Gastroesophageal sphincter (tissue), 4 donors: ENCODE measurements at regions not wholly inside any gene's neighbourhood (a gene's known extent, or its start where the extent isn't known, plus 50 kb on each side); places are given as distances from the start of the nearest gene placed in this dataset.
A peak's percentile ranks its signal among the peaks of the same experiment; 100 is the strongest.

ENCODE experiments used
- ATAC-seq: fragments of 150-250 bp; one replicate; pipeline ENCODE4 v1.9.1; 2016; ENCODE audit warnings: mild to moderate bottlenecking, moderate library complexity
- H3K27ac ChIP-seq, 4 donors: fragments of 200-600 bp; sonication (generic) in 3 of 4; 1 replicate in 3 of 4; 2 replicates in 1 of 4; pipeline ENCODE4 v1.5.1; 2016 to 2019
- H3K27me3 ChIP-seq: fragments of 200-600 bp; sonication (generic); one replicate; pipeline ENCODE4 v1.5.1; 2019
- H3K36me3 ChIP-seq, 2 donors: fragments of 200-600 bp; sonication (generic); one replicate each; pipeline ENCODE4 v1.5.1; 2019; ENCODE audit warnings: control low read depth in 1 of 2
- H3K4me1 ChIP-seq, 3 donors: fragments of 200-600 bp; sonication (generic); 1 replicate in 2 of 3; 2 replicates in 1 of 3; pipeline ENCODE4 v1.5.1; 2016 to 2019; ENCODE audit warnings: control low read depth in 2 of 3
- H3K4me3 ChIP-seq, 2 donors: fragments of 200-600 bp; sonication (generic); one replicate each; pipeline ENCODE4 v1.5.1; 2019; ENCODE audit warnings: mild to moderate bottlenecking in 1 of 2, moderate library complexity in 1 of 2
- H3K9me3 ChIP-seq, 3 donors: fragments of 200-600 bp; sonication (generic); one replicate each; pipeline ENCODE4 v1.5.1; 2017 to 2019; ENCODE audit warnings: control low read depth in 2 of 3
- EP300 ChIP-seq: sonication (generic); formaldehyde crosslinking; IDR thresholded peaks from one replicate; pipeline ENCODE4 v1.6.1; 2017; ENCODE audit warnings: antibody characterized with exemption, mild to moderate bottlenecking
- POLR2A ChIP-seq, 2 donors: fragments of 450-650 bp; IDR thresholded peaks; one replicate each; pipeline ENCODE4 v1.6.1; 2017; ENCODE audit warnings: antibody characterized with exemption in 2 of 2, mild to moderate bottlenecking in 2 of 2, moderate library complexity in 1 of 2
- POLR2AphosphoS5 ChIP-seq: sonication (generic); formaldehyde crosslinking; IDR thresholded peaks from one replicate; pipeline ENCODE4 v1.6.1; 2017; ENCODE audit warnings: antibody characterized with exemption
- WGBS, 2 donors: methylation state at CpG; one replicate each; pipeline ENCODE4 v1.1.5; 2018; ENCODE audit warnings: low coverage in 1 of 2; 5-methylcytosine and 5-hydroxymethylcytosine counted together
- TF ChIP-seq, protein P1 (sequence below), 4 experiments: fragments of 200-600 bp in 2 of 4; fragments of 450-650 bp in 2 of 4; sonication (generic) in 1 of 4; IDR thresholded peaks; one replicate each; pipeline ENCODE4 v1.5.1; 2017 to 2019; ENCODE audit warnings: antibody characterized with exemption in 4 of 4, mild to moderate bottlenecking in 2 of 4, moderate library complexity in 2 of 4

DNA sequence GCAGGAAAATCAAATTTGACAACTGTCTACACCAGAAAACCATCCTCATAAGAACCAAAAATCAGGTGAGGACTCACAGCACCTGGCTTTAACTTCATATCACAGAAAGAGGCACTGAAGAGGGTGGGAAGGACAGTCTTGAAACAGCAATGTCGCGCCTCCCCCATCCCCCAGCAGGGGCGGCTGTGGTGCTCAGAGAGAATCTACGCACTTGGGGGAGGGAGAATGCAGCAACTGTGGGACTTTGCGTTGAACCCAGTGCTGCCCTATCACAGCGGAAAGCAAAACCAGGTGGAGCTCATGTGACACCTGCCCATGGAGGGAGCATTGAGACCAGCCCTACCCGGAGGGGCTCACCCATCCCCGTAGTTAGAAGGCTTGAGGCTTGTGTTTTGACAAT, 191.8 kb downstream of the MSX2 start:
- no peaks in the 10 kb centered on the region for H3K36me3 ChIP-seq
- no peaks in the 10 kb centered on the region for H3K9me3 ChIP-seq
- no peak for TF ChIP-seq POLR2A (IDR thresholded peaks at IDR 0.05)
- TF ChIP-seq, protein P1, sequence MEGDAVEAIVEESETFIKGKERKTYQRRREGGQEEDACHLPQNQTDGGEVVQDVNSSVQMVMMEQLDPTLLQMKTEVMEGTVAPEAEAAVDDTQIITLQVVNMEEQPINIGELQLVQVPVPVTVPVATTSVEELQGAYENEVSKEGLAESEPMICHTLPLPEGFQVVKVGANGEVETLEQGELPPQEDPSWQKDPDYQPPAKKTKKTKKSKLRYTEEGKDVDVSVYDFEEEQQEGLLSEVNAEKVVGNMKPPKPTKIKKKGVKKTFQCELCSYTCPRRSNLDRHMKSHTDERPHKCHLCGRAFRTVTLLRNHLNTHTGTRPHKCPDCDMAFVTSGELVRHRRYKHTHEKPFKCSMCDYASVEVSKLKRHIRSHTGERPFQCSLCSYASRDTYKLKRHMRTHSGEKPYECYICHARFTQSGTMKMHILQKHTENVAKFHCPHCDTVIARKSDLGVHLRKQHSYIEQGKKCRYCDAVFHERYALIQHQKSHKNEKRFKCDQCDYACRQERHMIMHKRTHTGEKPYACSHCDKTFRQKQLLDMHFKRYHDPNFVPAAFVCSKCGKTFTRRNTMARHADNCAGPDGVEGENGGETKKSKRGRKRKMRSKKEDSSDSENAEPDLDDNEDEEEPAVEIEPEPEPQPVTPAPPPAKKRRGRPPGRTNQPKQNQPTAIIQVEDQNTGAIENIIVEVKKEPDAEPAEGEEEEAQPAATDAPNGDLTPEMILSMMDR (IDR thresholded peaks at IDR 0.05) = no peak
- TF ChIP-seq POLR2AphosphoS5 = no peak
- TF ChIP-seq EP300 = no peak
- H3K4me3 ChIP-seq = no peak overlapping the region
- H3K4me1 ChIP-seq = no peaks in the 10 kb centered on the region
- no peak for ATAC-seq
- no peak overlapping the region for H3K27ac ChIP-seq
- no peaks in the 10 kb centered on the region for H3K27me3 ChIP-seq
- WGBS, 2 donors = 88% methylated on average over 8 of the region's 8 CpGs; no CpG with 5 or more reads in 1 of the 2 donors

DNA sequence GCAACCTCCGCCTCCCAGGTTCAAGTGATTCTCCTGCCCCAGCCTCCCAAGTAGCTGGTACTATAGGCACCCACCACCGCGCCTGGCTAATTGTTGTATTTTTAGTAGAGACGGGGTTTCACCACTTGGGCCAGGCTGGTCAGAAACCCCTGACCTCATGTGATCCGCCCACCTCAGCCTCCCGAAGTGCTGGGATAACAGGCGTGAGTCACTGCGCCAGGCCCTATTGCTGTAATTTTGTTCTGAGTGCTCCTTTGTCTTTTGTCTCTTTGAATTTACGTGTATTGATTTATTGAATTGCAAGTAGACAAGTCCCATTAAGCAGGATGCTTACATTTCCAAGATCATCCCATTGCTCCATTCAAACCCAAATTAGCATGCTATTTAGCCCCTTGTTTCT, 186.7 kb downstream of the MSX2 start:
- ATAC-seq = no peak
- H3K4me1 ChIP-seq = peaks cover 0 to 5% (median 0%) of the 10 kb centered on the region in 3 donors
- H3K9me3 ChIP-seq = peaks cover 0 to 6% (median 0%) of the 10 kb centered on the region in 3 donors
- H3K36me3 ChIP-seq = no peaks in the 10 kb centered on the region
- no peak overlapping the region for H3K4me3 ChIP-seq
- peaks cover 4% of the 10 kb centered on the region for H3K27me3 ChIP-seq
- WGBS, 2 donors = 94 to 95% methylated on average over 4 to 6 of the region's 9 CpGs
- no peak overlapping the region for H3K27ac ChIP-seq
- no peak for TF ChIP-seq EP300
- TF ChIP-seq, protein P1 (IDR thresholded peaks at IDR 0.05) = no peak
- no peak for TF ChIP-seq POLR2AphosphoS5
- no peak for TF ChIP-seq POLR2A (IDR thresholded peaks at IDR 0.05)

DNA sequence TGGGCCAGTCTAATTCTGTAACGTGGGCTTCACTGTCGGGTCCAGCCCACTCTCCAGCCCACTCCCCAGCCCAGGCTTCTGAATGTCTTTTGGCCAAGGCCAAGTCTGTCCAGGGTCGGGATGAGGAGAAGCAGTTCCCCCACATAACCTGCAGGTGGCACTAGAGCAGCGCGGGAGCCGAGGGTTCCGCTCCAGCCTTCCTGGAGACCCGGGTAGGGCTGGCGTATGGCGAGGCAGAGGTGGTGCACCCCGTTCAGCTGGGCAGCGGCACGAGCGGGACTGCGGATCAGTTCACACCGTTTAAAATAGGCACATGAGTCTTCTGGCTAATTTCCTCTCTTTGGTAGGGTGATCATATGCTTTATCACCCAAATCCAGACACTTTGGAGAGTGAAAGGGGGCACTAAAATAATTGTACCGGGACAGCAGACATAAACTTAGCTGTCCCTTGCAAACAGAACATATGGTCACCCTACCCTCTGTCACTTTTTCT, 185.9 kb downstream of the MSX2 start:
- 20 to 38% methylated on average over 1 to 6 of the region's 17 CpGs for WGBS, 2 donors
- Histone ChIP-seq H3K9me3 (peaks cover 0 to 12% (median 0%) of the 10 kb centered on the region in 3 donors), H3K4me3 (no peak overlapping the region), H3K36me3 (no peaks in the 10 kb centered on the region), H3K4me1 (peaks cover 0 to 5% (median 0%) of the 10 kb centered on the region in 3 donors), H3K27me3 (peaks cover 5% of the 10 kb centered on the region), H3K27ac (no peak overlapping the region)
- no peak for TF ChIP-seq EP300
- TF ChIP-seq POLR2A (IDR thresholded peaks at IDR 0.05) = no peak
- TF ChIP-seq, protein P1 (IDR thresholded peaks at IDR 0.05) = peak; percentile 51 to 95 (median 60)
- ATAC-seq = peak; percentile 88

DNA sequence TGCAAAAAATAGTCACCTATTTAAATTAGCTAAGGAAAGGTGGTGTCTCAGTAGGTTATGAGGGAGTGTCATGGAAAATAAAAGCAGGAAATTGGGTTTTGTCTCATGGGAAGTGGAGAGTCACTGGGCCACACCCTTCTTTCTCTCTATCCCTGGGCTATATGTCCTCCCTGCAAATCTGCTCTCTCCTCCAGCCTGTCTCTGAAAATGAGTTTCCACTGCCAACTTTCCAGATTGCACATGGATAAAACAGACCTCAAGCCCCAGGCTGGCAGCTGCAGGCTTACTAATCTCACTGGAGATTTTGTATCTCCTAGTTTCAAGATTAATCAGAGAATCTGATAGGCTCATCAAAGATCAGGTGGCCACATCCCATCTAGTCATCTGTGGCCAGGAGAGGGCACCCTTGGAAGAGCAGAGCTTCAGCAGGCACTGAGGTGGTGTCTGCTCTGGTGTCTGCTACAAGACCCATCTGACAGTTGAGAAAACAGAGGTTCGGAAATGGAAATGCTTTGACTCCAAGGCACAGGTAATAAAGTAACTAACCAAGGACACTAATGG, 178.9 kb downstream of the MSX2 start:
- TF ChIP-seq, protein P1 (IDR thresholded peaks at IDR 0.05) = no peak
- no peak for TF ChIP-seq EP300
- no peak for TF ChIP-seq POLR2A (IDR thresholded peaks at IDR 0.05)
- no peak for TF ChIP-seq POLR2AphosphoS5
- Histone ChIP-seq H3K36me3 (no peaks in the 10 kb centered on the region), H3K27ac (no peak overlapping the region), H3K4me3 (no peak overlapping the region), H3K27me3 (peaks cover 14% of the 10 kb centered on the region), H3K9me3 (peaks cover 0 to 12% (median 0%) of the 10 kb centered on the region in 3 donors), H3K4me1 (no peaks in the 10 kb centered on the region)
- 100% methylated on average over 1 of the region's 1 CpG for WGBS, 2 donors
- no peak for ATAC-seq

DNA sequence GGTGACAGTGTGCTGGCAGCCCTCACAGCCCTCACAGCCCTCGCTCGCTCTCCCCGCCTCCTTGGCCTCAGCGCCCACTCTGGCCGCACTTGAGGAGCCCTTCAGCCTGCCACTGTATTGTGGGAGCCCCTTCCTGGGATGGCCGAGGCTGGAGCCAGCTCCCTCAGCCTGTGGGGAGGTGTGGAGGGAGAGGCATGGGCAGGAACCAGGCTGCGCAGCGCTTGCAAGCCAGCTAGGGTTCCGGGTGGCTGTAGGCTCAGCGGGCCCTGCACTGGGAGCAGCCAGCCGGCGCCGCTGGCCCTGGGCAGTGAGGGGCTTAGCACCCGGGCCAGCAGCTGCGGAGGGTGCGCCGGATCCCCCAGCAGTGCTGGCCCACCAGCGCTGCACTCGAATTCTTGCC, 177.0 kb downstream of the MSX2 start:
- Histone ChIP-seq H3K4me1 (no peaks in the 10 kb centered on the region), H3K4me3 (no peak overlapping the region), H3K27ac (no peak overlapping the region), H3K9me3 (peaks cover 0 to 8% (median 0%) of the 10 kb centered on the region in 3 donors), H3K36me3 (no peaks in the 10 kb centered on the region), H3K27me3 (peaks cover 14% of the 10 kb centered on the region)
- TF ChIP-seq POLR2AphosphoS5 = no peak
- no peak for TF ChIP-seq EP300
- WGBS, 2 donors = 100% methylated on average over 2 of the region's 19 CpGs; no CpG with 5 or more reads in 1 of the 2 donors
- no peak for ATAC-seq
